H9 (cell line): ENCODE measurements at regions not wholly inside any gene's neighbourhood (a gene's known extent, or its start where the extent isn't known, plus 50 kb on each side); places are given as distances from the start of the nearest gene placed in this dataset.

Experiments
- DNase-seq: peaks from one replicate; pipeline ENCODE4 v3.0.0-alpha.2; 2017
- H2AFZ ChIP-seq: one replicate; pipeline ENCODE4 v1.6.1; 2013; ENCODE audit warnings: mild to moderate bottlenecking, low read length, control low read depth, moderate library complexity
- H2AK5ac ChIP-seq: 2 replicates; pipeline ENCODE4 v1.6.1; 2013; ENCODE audit warnings: low read length, control low read depth, mixed read lengths; ENCODE audit not compliant: insufficient read length
- H2BK120ac ChIP-seq: one replicate; pipeline ENCODE4 v1.6.1; 2013; ENCODE audit warnings: low read depth, mild to moderate bottlenecking, low read length, control low read depth, inconsistent platforms; ENCODE audit not compliant: poor library complexity, severe bottlenecking
- H2BK12ac ChIP-seq: 2 replicates; pipeline ENCODE4 v1.6.1; 2013; ENCODE audit warnings: low read length, control low read depth, mixed read lengths, low read depth; ENCODE audit not compliant: insufficient read length
- H2BK15ac ChIP-seq: 2 replicates; pipeline ENCODE4 v1.6.1; 2013; ENCODE audit warnings: low read depth, low read length, control low read depth
- H2BK20ac ChIP-seq: one replicate; pipeline ENCODE4 v1.6.1; 2013; ENCODE audit warnings: low read depth, mild to moderate bottlenecking, low read length, control low read depth, inconsistent platforms; ENCODE audit not compliant: poor library complexity, severe bottlenecking
- H2BK5ac ChIP-seq: 2 replicates; pipeline ENCODE4 v1.6.1; 2013; ENCODE audit warnings: low read length, control low read depth, mixed read lengths; ENCODE audit not compliant: insufficient read length
- H3K14ac ChIP-seq: 2 replicates; pipeline ENCODE4 v1.6.1; 2013; ENCODE audit warnings: low read length, control low read depth; ENCODE audit not compliant: insufficient read depth
- H3K18ac ChIP-seq: 2 replicates; pipeline ENCODE4 v1.6.1; 2013; ENCODE audit warnings: low read depth, mild to moderate bottlenecking, mixed read lengths, low read length, control low read depth; ENCODE audit not compliant: insufficient read length
- H3K23ac ChIP-seq: 2 replicates; pipeline ENCODE4 v1.6.1; 2013; ENCODE audit warnings: low read length, control low read depth, mixed read lengths, low read depth; ENCODE audit not compliant: insufficient read length
- H3K23me2 ChIP-seq: 2 replicates; pipeline ENCODE4 v1.6.1; 2013; ENCODE audit warnings: low read depth, mild to moderate bottlenecking, mixed read lengths, low read length, control low read depth; ENCODE audit not compliant: insufficient read length, poor library complexity, severe bottlenecking
- H3K27ac ChIP-seq: 2 replicates; pipeline ENCODE4 v1.5.1; 2013; ENCODE audit warnings: low read length, control low read depth, mixed read lengths, low read depth; ENCODE audit not compliant: insufficient read length
- H3K27me3 ChIP-seq: 2 replicates; pipeline ENCODE4 v1.6.1; 2013; ENCODE audit warnings: low read length, control low read depth, inconsistent platforms; ENCODE audit not compliant: insufficient read depth
- H3K4ac ChIP-seq: 2 replicates; pipeline ENCODE4 v1.6.1; 2013; ENCODE audit warnings: low read depth, mild to moderate bottlenecking, control low read depth, inconsistent platforms, low read length, moderate library complexity
- H3K4me1 ChIP-seq: 2 replicates; pipeline ENCODE4 v1.6.1; 2013; ENCODE audit warnings: low read length, control low read depth, inconsistent platforms; ENCODE audit not compliant: insufficient read depth
- H3K4me2 ChIP-seq: 2 replicates; pipeline ENCODE4 v1.6.1; 2013; ENCODE audit warnings: low read length, control low read depth, mixed read lengths; ENCODE audit not compliant: insufficient read length, insufficient read depth
- H3K56ac ChIP-seq: 2 replicates; pipeline ENCODE4 v1.6.1; 2013; ENCODE audit warnings: low read depth, mild to moderate bottlenecking, mixed read lengths, low read length, control low read depth; ENCODE audit not compliant: insufficient read length
- H3K79me1 ChIP-seq: 2 replicates; pipeline ENCODE4 v1.6.1; 2013; ENCODE audit warnings: low read depth, mild to moderate bottlenecking, moderate library complexity, low read length, control low read depth, inconsistent platforms; ENCODE audit not compliant: insufficient read depth, poor library complexity, severe bottlenecking
- H3K79me2 ChIP-seq: 2 replicates; pipeline ENCODE4 v1.6.1; 2013; ENCODE audit warnings: low read length, control low read depth, inconsistent platforms; ENCODE audit not compliant: insufficient read depth
- H3K9ac ChIP-seq: 2 replicates; pipeline ENCODE4 v1.6.1; 2013; ENCODE audit warnings: low read length, control low read depth, mixed read lengths; ENCODE audit not compliant: insufficient read length; ENCODE audit errors: extremely low read depth
- H3K9me3 ChIP-seq: one replicate; pipeline ENCODE4 v1.6.1; 2013; ENCODE audit warnings: low read depth, low read length, inconsistent platforms; ENCODE audit not compliant: control insufficient read depth
- H3T11ph ChIP-seq: one replicate; pipeline ENCODE4 v1.6.1; 2013; ENCODE audit warnings: mild to moderate bottlenecking, low read length, control low read depth, inconsistent platforms
- H4K20me1 ChIP-seq: one replicate; pipeline ENCODE4 v1.6.1; 2013; ENCODE audit not compliant: control insufficient read depth, insufficient read length, insufficient read depth
- H4K5ac ChIP-seq: 2 replicates; pipeline ENCODE4 v1.6.1; 2013; ENCODE audit warnings: low read depth, mild to moderate bottlenecking, mixed read lengths, low read length, control low read depth; ENCODE audit not compliant: insufficient read length
- H4K8ac ChIP-seq: replicated peaks from 2 replicates; pipeline ENCODE4 v1.6.1; 2013; ENCODE audit warnings: low read length, control low read depth, mixed read lengths, low read depth; ENCODE audit not compliant: insufficient read length
- H4K91ac ChIP-seq: 2 replicates; pipeline ENCODE4 v1.6.1; 2013; ENCODE audit warnings: low read depth, mild to moderate bottlenecking, moderate library complexity, mixed read lengths, low read length, control low read depth; ENCODE audit not compliant: insufficient read length
- H3K27ac Mint-ChIP-seq, 3 experiments: 2 replicates in 2 of 3; 3 replicates in 1 of 3; pipeline ENCODE4 v1.8.0; 2020 to 2021; ENCODE audit warnings: mixed read lengths in 3 of 3, mild to moderate bottlenecking in 1 of 3, moderate library complexity in 1 of 3
- H3K27me3 Mint-ChIP-seq: 2 replicates; pipeline ENCODE4 v1.8.0; 2021; ENCODE audit warnings: low read depth, mild to moderate bottlenecking, moderate library complexity, mixed read lengths
- H3K36me3 Mint-ChIP-seq, 3 experiments: 2 replicates in 2 of 3; 3 replicates in 1 of 3; pipeline ENCODE4 v1.8.0; 2020 to 2021; ENCODE audit warnings: low read depth in 3 of 3, mixed read lengths in 3 of 3; ENCODE audit not compliant: insufficient read depth in 1 of 3
- H3K4me1 Mint-ChIP-seq, 2 experiments: 2 replicates each; pipeline ENCODE4 v1.8.0; 2020; ENCODE audit warnings: mixed read lengths in 2 of 2
- H3K4me3 Mint-ChIP-seq, 2 experiments: 2 replicates in 1 of 2; 3 replicates in 1 of 2; pipeline ENCODE4 v1.8.0; 2020 to 2021; ENCODE audit warnings: mild to moderate bottlenecking in 2 of 2, mixed read lengths in 2 of 2, moderate library complexity in 1 of 2
- H3K9me3 Mint-ChIP-seq, 2 experiments: 2 replicates in 1 of 2; 3 replicates in 1 of 2; pipeline ENCODE4 v1.8.0; 2020; ENCODE audit warnings: mild to moderate bottlenecking in 2 of 2, mixed read lengths in 2 of 2, moderate library complexity in 1 of 2
- WGBS: extraction: QIAGEN DNeasy Blood & Tissue Kit; methylation state at CpG from one replicate; pipeline ENCODE4 v1.1.7; 2013; ENCODE audit warnings: missing lambda C conversion rate, low lambda C conversion rate, mixed read lengths; ENCODE audit not compliant: insufficient read length; ENCODE audit errors: extremely low coverage; 5-methylcytosine and 5-hydroxymethylcytosine counted together
- TF ChIP-seq, protein P1 (sequence below): fragments of 200-600 bp; sonication (generic); conservative IDR thresholded peaks from 3 replicates; pipeline ENCODE4 v1.8.0; 2021; ENCODE audit warnings: antibody characterized with exemption, mild to moderate bottlenecking

DNA sequence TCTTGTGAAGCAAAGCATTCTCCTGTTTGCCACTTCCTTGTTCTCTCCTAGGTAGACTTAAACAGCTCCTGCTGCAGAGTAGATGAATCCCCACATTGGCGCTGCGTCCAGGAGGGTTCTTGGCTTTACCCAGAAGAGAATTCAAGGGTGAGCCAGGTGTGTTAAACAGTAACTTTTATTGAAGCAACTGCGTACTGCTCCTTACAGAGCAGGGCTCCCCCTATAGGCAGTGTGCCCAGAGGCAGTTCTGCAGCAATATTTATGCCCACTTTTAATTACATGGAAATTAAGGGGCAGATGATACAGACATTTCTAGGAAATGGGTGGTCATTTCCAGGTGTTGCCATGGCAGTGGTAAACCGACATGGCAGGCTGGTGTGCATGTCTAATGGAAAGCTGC lies 987.6 kb upstream of the RBFOX1 start:
- Histone ChIP-seq H2BK120ac (no peak overlapping the region), H4K91ac (no peak overlapping the region), H3K18ac (no peak overlapping the region), H3K27me3 (no peaks in the 10 kb centered on the region), H2BK15ac (no peak overlapping the region), H3K23ac (no peak overlapping the region), H3T11ph (no peak overlapping the region), H3K79me1 (no peaks in the 10 kb centered on the region), H3K4ac (no peak overlapping the region), H3K27ac (no peak overlapping the region), H3K14ac (no peak overlapping the region), H2BK20ac (no peak overlapping the region), H2AFZ (no peak overlapping the region), H3K4me1 (peaks cover 7% of the 10 kb centered on the region), H3K23me2 (no peaks in the 10 kb centered on the region), H3K56ac (no peak overlapping the region), H2BK12ac (no peak overlapping the region), H3K4me2 (no peak overlapping the region), H4K8ac (no peak overlapping the region), H3K9me3 (peaks cover 10% of the 10 kb centered on the region), H4K20me1 (no peaks in the 10 kb centered on the region), H3K79me2 (no peaks in the 10 kb centered on the region), H4K5ac (no peak overlapping the region), H2AK5ac (no peak overlapping the region), H2BK5ac (no peak overlapping the region), H3K9ac (no peak overlapping the region)
- Mint-ChIP-seq H3K9me3 (peaks cover 18 to 21% of the 10 kb centered on the region in 2 experiments), H3K4me1 (peaks cover 58 to 60% of the 10 kb centered on the region in 2 experiments), H3K27ac (peak overlapping the region in 1 of 3 experiments; percentile 37; a peak in 1 of 7 replicates), H3K4me3 (no peak overlapping the region), H3K36me3 (peaks cover 14 to 18% (median 18%) of the 10 kb centered on the region in 3 experiments), H3K27me3 (no peaks in the 10 kb centered on the region)
- no peak for DNase-seq
- TF ChIP-seq, protein P1, sequence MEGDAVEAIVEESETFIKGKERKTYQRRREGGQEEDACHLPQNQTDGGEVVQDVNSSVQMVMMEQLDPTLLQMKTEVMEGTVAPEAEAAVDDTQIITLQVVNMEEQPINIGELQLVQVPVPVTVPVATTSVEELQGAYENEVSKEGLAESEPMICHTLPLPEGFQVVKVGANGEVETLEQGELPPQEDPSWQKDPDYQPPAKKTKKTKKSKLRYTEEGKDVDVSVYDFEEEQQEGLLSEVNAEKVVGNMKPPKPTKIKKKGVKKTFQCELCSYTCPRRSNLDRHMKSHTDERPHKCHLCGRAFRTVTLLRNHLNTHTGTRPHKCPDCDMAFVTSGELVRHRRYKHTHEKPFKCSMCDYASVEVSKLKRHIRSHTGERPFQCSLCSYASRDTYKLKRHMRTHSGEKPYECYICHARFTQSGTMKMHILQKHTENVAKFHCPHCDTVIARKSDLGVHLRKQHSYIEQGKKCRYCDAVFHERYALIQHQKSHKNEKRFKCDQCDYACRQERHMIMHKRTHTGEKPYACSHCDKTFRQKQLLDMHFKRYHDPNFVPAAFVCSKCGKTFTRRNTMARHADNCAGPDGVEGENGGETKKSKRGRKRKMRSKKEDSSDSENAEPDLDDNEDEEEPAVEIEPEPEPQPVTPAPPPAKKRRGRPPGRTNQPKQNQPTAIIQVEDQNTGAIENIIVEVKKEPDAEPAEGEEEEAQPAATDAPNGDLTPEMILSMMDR: peak; percentile 66
- WGBS: no CpG with 5 or more reads among the region's 4 CpGs
